GM12892 (cell line): ENCODE measurements at regions not wholly inside any gene's neighbourhood (a gene's known extent, or its start where the extent isn't known, plus 50 kb on each side); places are given as distances from the start of the nearest gene placed in this dataset.

Experiments
- POLR2A ChIP-seq: IDR thresholded peaks from 2 replicates; pipeline ENCODE4 v1.6.1; 2011; ENCODE audit warnings: low read depth, low read length, control low read depth
- POLR2AphosphoS5 ChIP-seq: IDR thresholded peaks from 2 replicates; pipeline ENCODE4 v1.6.1; 2011; ENCODE audit warnings: low read depth, low read length, control low read depth

DNA sequence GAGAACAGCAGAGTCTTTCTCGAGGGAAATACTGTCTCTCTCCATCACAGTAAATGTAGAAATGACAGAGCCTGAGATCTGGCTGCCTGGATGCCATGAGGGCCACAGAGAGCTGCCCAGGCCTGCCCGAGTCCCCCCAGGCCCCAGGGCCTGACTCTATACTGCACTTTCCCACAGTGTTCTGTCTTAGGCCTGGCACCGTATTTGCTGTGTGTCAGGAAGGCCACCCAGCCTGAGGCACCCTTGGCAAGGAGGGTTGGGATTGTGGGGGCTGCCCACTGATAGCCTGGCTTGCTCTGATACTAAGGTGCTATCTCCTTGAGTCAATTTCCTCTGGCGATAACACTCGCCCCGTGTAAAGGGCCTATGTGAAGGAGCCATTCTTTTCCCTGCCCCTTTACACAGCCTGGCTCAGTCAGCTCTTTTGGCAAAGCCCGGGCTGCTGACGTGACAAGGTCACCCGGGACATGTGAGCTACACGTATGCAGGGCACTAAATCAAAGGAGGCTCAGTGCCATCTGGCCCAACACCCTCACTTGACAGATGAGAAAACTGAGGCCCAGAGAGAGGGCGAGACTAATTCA, 630.1 kb upstream of the KLF4 start:
- TF ChIP-seq POLR2AphosphoS5 = no peak
- TF ChIP-seq POLR2A = no peak
